ENCODE measurements at regions not wholly inside any gene's neighbourhood (a gene's known extent, or its start where the extent isn't known, plus 50 kb on each side); places are given as distances from the start of the nearest gene placed in this dataset.
A peak's percentile ranks its signal among the peaks of the same experiment; 100 is the strongest.

GRCh38 chr6:125598422-125598821 lies 151.0 kb upstream of the HEY2 start (continued):
- TF ChIP-seq SNIP1 (IDR thresholded peaks at IDR 0.05; ENCODE audit: low read depth) = no peak
- TF ChIP-seq ZNF584 (CRISPR knock-in tag; IDR thresholded peaks at IDR 0.05; ENCODE audit: low read depth) = peak; percentile 79; the same call in 1 of the 2 replicates
- TF ChIP-seq ZNF133 (CRISPR knock-in tag; IDR thresholded peaks at IDR 0.05) = no peak
- no peak for TF ChIP-seq HDAC1 (IDR thresholded peaks at IDR 0.05)
- TF ChIP-seq SRSF3 (IDR thresholded peaks at IDR 0.05; ENCODE audit: insufficient read depth, low read length) = no peak
- TF ChIP-seq GABPA (tag; conservative IDR thresholded peaks at IDR 0.05; ENCODE audit: low read depth) = peak; percentile 55
- TF ChIP-seq CHD2 (IDR thresholded peaks at IDR 0.05; ENCODE audit: low read depth, low read length) = no peak
- no peak for TF ChIP-seq NCOA2 (IDR thresholded peaks at IDR 0.05; ENCODE audit: partially characterized antibody in 2 of 2)
- TF ChIP-seq CREB1 (IDR thresholded peaks at IDR 0.05) = peak; percentile 65; the same call in 1 of the 2 replicates
- TF ChIP-seq CREB1 (CRISPR knock-in tag; IDR thresholded peaks at IDR 0.05) = peak; percentile 86
- 0 out of 2 replicates have a peak, but pooled peaks have one; percentile 44 for TF ChIP-seq ATF4 (CRISPR knock-in tag; IDR thresholded peaks at IDR 0.05)
- no peak for TF ChIP-seq DPF2 (IDR thresholded peaks at IDR 0.05)
- TF ChIP-seq, protein P1, sequence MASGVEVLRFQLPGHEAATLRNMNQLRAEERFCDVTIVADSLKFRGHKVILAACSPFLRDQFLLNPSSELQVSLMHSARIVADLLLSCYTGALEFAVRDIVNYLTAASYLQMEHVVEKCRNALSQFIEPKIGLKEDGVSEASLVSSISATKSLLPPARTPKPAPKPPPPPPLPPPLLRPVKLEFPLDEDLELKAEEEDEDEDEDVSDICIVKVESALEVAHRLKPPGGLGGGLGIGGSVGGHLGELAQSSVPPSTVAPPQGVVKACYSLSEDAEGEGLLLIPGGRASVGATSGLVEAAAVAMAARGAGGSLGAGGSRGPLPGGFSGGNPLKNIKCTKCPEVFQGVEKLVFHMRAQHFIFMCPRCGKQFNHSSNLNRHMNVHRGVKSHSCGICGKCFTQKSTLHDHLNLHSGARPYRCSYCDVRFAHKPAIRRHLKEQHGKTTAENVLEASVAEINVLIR (CRISPR knock-in tag; IDR thresholded peaks at IDR 0.05) = peak; percentile 74
- no peak for TF ChIP-seq SIN3B (IDR thresholded peaks at IDR 0.05; ENCODE audit: low read depth)
- no peak for TF ChIP-seq HMGXB4 (CRISPR knock-in tag; IDR thresholded peaks at IDR 0.05)
- no peak for TF ChIP-seq NCOA6 (IDR thresholded peaks at IDR 0.05)
- TF ChIP-seq PHF20 (IDR thresholded peaks at IDR 0.05; ENCODE audit: partially characterized antibody) = no peak
- TF ChIP-seq MTA3 (IDR thresholded peaks at IDR 0.05; ENCODE audit: borderline replicate concordance) = no peak
- no peak for TF ChIP-seq KLF6 (CRISPR knock-in tag; IDR thresholded peaks at IDR 0.05; ENCODE audit: borderline replicate concordance)
- TF ChIP-seq TAF7 (tag; IDR thresholded peaks at IDR 0.05) = no peak
- TF ChIP-seq ZBTB17 (CRISPR knock-in tag; IDR thresholded peaks at IDR 0.05) = no peak
- no peak for TF ChIP-seq MCM2 (IDR thresholded peaks at IDR 0.05; ENCODE audit: low read depth)
- TF ChIP-seq ZNF583 (CRISPR knock-in tag; IDR thresholded peaks at IDR 0.05) = no peak
- TF ChIP-seq, protein P2, sequence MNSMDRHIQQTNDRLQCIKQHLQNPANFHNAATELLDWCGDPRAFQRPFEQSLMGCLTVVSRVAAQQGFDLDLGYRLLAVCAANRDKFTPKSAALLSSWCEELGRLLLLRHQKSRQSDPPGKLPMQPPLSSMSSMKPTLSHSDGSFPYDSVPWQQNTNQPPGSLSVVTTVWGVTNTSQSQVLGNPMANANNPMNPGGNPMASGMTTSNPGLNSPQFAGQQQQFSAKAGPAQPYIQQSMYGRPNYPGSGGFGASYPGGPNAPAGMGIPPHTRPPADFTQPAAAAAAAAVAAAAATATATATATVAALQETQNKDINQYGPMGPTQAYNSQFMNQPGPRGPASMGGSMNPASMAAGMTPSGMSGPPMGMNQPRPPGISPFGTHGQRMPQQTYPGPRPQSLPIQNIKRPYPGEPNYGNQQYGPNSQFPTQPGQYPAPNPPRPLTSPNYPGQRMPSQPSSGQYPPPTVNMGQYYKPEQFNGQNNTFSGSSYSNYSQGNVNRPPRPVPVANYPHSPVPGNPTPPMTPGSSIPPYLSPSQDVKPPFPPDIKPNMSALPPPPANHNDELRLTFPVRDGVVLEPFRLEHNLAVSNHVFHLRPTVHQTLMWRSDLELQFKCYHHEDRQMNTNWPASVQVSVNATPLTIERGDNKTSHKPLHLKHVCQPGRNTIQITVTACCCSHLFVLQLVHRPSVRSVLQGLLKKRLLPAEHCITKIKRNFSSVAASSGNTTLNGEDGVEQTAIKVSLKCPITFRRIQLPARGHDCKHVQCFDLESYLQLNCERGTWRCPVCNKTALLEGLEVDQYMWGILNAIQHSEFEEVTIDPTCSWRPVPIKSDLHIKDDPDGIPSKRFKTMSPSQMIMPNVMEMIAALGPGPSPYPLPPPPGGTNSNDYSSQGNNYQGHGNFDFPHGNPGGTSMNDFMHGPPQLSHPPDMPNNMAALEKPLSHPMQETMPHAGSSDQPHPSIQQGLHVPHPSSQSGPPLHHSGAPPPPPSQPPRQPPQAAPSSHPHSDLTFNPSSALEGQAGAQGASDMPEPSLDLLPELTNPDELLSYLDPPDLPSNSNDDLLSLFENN (IDR thresholded peaks at IDR 0.05; ENCODE audit: low read depth in 2 of 2, low read length in 2 of 2) = no peak
- no peak for TF ChIP-seq SMARCA5 (IDR thresholded peaks at IDR 0.05)
- peak; percentile 51; the same call in 1 of the 2 replicates for TF ChIP-seq POLR2H (tag; IDR thresholded peaks at IDR 0.05; ENCODE audit: low read depth)
